Epidermal melanocyte (primary cell): ENCODE measurements at regions not wholly inside any gene's neighbourhood (a gene's known extent, or its start where the extent isn't known, plus 50 kb on each side); places are given as distances from the start of the nearest gene placed in this dataset.
A peak's percentile ranks its signal among the peaks of the same experiment; 100 is the strongest.

Source experiments
- DNase-seq: peaks from one replicate; pipeline ENCODE4 v3.0.0; 2011; ENCODE audit warnings: low spot score; ENCODE audit not compliant: insufficient read length

- peak; percentile 90 for DNase-seq
Observed at GRCh38 chr17:72407336-72407909, 286.6 kb downstream of the SOX9 start.

DNA sequence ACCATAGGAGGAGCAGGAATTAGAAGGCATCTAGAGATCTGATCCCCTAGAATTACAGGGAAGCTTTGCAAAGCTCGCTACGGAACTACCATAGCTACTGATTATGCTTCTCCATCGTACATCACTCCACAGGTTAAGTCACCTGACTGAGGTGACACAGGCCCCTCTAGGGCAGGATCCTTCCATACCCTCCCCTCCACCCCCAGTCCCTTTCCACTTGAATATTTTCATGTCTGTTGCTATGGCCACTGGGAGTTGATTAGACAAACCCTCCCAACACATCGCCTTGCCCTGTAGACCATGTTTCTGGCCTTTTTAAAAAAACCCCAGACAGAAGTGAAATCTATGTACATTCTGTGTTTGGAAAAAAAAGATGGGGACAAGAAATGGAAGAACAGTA lies 287.1 kb downstream of the SOX9 start:
- no peak for DNase-seq

DNA sequence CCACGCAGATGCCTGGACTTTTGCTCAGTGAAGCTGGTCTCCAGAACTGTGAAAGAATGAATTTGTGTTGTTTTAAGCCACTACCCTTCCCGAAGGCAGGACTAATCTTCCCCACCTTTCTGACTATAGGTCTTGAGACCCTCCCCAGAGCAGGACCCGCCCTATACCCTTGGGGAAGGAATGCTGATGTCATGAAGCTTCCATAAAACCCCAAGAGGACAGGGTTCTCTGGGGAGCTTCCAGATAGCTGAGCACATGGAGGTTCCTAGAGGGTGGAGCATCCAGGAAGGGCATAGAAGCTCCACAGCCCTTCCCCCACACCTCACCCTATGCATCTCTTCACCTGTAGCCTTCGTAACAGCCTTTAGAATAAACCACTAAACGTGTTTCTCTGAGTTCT lies 287.8 kb downstream of the SOX9 start:
- DNase-seq: no peak

GRCh38 chr17:72409405-72410002 lies 288.7 kb downstream of the SOX9 start:
- no peak for DNase-seq

- no peak for DNase-seq
Observed at GRCh38 chr17:72411124-72411563, 290.3 kb downstream of the SOX9 start.

DNA sequence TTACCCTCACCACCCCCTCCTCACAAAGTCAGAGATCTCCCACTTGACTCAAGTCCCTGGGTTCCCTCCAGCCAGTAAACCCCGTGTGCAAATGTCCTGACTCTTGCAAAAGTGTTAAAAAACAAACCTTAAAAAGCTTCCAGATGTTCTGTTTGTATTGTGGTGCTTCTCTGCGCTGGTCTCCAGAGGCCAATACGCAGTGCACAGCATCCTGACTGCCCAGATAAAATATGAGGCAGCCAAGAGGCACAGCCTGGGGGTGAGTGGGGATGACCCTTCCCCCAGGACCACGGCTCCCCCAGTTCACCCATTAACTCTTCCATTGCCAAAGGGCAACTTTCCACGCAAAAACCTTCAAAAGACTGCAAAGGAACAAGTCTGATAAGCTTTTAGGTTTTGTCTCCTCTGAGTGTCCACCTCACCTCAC lies 291.8 kb downstream of the SOX9 start:
- DNase-seq: no peak

- no peak for DNase-seq
Observed at GRCh38 chr17:72413077-72414031, 292.5 kb downstream of the SOX9 start.

DNA sequence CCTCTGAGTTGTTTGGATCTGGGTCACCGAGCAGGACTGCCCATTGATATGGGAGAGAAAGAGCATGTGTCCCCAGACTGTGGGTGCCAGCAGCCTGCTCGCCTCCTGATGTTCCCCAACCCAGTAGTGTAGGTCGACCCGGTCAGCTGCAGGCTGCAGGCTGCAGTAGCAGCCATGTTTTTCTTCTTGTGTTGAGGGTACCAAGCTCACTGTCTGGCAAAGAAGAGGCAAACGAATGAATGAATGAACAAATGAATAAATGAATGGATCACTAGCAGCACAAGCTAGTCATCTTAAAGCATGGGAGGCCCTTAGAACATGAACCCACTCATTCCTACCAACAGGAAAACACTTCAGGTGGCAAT lies 293.2 kb downstream of the SOX9 start:
- DNase-seq: no peak

- DNase-seq: no peak
Observed at GRCh38 chr17:72414967-72415853, 294.4 kb downstream of the SOX9 start.

- DNase-seq: no peak
Observed at GRCh38 chr17:72416054-72416675, 295.3 kb downstream of the SOX9 start.

- no peak for DNase-seq
Observed at GRCh38 chr17:72416905-72417304, 296.1 kb downstream of the SOX9 start.

DNA sequence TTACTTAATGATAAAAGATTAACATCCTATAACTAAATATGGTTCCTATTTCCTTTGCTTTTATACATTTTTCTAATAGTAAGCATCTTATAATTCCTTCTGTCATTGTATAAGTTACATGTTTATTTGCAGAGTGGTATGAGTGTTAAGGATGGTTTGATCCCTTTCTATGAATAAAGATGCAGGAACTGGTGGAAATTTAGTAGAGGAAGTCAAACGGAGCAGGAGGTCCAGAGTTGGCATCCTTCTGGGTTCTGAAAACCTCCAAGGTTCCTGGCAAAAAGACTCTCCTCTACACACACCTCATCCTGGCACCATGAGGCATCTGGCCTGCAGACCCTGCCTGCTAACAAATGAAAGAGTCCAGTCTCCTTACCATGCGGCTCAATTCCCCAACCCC lies 296.8 kb downstream of the SOX9 start:
- DNase-seq: no peak

DNA sequence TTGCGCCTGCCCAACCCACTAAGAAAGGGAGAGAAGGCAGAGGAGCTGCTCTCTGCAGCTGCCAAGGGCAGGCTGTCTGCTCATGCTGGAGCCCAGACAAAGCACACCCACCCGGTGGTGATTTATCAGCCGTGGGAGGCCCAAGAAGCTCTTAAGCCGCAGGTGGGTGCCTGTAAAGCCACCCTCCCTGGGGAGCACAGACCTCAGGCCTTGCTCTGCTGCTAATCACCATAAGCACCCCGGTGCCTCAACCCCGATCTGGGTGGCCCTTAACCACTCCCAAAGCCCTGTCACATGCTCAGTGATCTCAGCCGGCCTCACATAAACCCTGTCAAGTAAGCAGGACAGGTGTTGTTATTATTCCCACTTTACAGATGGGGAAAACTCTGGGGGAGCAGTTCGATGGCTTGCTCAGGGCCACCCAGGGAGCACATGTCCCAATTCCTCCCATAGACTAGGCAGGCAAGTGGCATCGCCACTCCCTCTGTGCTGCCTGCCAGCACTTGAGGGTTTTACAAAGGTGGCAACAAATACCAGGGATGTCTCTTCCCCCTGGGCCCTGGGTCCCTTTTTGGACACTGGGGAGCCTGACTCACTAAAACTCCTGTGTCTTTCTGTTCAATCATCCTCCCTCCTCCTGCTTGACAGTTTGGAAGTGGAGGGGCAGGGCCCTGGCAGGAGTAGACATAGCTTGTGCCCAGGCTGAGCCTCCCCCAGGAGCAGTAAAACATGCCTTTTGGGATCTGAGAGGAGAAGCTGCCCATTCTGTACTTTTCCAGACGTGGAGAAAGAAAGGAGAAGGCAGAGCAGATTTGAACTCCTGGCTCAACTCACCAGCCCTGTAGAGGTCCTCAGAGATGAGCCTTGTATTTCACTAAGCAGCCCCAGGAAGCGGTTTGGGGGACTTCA lies 299.3 kb downstream of the SOX9 start:
- DNase-seq: no peak

DNA sequence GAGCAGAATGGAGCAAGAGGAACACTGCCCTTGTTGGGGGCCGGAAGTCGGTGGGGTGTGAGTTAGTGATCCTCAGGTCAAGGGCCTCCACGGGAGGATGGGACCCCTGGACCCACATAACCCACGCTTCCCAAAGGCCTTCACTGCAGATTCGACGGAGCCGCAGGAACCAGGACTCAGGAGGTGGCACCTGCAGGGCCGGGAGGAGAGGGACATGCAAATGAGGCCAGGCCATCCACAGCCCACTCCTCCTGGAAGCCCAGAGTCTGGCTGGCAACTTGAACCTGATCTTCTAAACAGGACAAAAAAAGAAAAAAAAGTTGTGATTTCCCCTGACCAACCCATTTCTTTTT lies 299.9 kb downstream of the SOX9 start:
- DNase-seq: no peak

- no peak for DNase-seq
Observed at GRCh38 chr17:72421128-72422092, 300.6 kb downstream of the SOX9 start.

GRCh38 chr17:72422204-72422504 lies 301.3 kb downstream of the SOX9 start:
- DNase-seq: no peak

DNA sequence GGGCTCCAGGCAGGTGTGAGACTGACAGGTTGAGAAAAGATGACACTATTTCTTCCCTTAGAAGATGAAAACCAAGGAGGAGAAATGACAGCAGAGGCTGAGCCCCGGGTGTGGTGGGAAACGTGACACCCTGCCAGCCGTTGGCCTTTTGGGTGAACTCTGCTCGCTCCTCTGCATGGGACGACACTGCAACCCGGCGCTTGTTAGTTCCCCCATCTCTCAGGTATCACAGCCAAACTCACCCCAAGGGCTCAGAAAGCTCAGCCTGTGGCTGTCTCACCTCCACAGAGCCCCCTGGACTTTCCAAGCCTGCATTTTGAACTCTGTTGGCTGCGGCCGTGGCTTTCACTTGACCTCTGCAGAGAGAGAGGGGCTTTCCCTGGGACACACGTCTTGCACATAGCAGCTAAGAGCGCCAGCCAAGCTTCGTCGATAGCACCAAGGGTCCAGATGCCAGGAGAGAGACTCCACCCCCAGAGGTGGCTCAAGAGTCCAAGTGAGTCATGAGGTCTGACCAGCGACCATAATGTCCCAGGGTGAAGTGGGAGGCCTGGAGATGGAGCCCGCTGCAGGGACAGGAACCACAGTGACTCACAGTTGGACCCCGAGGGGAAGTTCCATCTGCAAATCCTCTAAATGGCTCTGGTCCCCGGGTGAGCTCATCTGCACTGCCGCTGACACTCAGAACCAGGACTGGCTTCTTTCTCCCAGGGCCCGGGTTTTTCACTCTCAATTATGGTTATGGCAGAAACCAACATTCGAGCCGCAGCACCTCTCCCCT lies 301.9 kb downstream of the SOX9 start:
- DNase-seq: peak; percentile 37

DNA sequence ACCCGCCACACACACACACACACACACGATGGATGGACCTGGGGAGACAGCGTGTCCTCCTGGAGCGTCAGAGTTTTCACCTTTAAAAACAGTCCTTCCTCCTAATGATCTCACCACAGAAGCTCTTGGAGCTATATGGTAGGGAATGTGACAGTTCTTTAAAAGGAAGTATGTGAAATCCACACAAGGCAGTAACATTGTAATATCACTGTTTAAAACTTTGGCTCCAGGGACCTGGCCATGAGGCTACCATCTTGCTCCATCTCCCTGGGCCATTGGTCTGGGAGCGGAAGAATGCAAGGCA lies 302.4 kb downstream of the SOX9 start:
- no peak for DNase-seq

GRCh38 chr17:72423718-72424117 lies 302.9 kb downstream of the SOX9 start:
- DNase-seq: no peak
